ENCODE measurements at regions not wholly inside any gene's neighbourhood (a gene's known extent, or its start where the extent isn't known, plus 50 kb on each side); places are given as distances from the start of the nearest gene placed in this dataset.

DNA sequence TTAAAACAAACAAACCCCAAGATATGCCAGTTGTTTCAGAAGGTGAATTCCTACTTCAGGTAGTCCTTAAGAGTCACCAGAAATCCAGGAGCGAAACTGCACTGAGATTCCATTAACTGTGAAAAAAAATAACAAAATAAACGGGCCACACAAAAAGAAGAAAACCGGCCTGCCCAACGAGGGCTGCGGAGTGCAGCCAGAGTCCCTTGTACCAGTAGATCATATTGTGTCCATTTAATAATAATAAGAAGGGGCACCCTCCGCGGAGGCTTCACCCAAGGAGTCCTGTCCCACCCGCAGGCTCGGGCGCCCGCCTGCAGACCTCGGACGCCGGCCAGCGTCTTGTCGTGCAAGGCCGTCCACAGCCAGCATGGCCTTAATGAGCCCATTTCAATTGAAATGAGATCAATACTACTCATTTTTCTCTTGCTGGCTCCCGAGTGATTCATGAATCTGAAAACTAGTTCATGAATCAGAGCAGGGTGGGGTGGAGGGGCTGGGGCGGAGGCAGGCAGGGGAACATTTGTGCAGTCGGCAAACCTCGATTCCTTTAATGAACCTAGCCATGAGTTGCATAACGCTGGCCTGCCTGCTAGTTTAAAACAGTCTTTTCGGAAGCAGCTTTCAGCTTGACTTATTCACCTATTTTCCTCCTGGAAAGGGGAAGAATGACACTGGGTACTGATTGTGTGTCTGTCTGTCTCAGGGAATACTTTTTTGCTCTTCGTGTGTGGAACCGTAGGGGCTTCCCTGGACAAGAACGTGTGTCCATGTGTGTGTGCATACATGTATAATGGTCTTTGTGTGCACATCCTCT lies 113.1 kb upstream of the IRF2BP2 start (continued):
- TF ChIP-seq, protein P1, sequence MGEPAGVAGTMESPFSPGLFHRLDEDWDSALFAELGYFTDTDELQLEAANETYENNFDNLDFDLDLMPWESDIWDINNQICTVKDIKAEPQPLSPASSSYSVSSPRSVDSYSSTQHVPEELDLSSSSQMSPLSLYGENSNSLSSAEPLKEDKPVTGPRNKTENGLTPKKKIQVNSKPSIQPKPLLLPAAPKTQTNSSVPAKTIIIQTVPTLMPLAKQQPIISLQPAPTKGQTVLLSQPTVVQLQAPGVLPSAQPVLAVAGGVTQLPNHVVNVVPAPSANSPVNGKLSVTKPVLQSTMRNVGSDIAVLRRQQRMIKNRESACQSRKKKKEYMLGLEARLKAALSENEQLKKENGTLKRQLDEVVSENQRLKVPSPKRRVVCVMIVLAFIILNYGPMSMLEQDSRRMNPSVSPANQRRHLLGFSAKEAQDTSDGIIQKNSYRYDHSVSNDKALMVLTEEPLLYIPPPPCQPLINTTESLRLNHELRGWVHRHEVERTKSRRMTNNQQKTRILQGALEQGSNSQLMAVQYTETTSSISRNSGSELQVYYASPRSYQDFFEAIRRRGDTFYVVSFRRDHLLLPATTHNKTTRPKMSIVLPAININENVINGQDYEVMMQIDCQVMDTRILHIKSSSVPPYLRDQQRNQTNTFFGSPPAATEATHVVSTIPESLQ (CRISPR knock-in tag; conservative IDR thresholded peaks at IDR 0.05), result no peak
- TF ChIP-seq SMARCE1 (IDR thresholded peaks at IDR 0.05; ENCODE audit: borderline replicate concordance), result no peak
- TF ChIP-seq, protein P2, sequence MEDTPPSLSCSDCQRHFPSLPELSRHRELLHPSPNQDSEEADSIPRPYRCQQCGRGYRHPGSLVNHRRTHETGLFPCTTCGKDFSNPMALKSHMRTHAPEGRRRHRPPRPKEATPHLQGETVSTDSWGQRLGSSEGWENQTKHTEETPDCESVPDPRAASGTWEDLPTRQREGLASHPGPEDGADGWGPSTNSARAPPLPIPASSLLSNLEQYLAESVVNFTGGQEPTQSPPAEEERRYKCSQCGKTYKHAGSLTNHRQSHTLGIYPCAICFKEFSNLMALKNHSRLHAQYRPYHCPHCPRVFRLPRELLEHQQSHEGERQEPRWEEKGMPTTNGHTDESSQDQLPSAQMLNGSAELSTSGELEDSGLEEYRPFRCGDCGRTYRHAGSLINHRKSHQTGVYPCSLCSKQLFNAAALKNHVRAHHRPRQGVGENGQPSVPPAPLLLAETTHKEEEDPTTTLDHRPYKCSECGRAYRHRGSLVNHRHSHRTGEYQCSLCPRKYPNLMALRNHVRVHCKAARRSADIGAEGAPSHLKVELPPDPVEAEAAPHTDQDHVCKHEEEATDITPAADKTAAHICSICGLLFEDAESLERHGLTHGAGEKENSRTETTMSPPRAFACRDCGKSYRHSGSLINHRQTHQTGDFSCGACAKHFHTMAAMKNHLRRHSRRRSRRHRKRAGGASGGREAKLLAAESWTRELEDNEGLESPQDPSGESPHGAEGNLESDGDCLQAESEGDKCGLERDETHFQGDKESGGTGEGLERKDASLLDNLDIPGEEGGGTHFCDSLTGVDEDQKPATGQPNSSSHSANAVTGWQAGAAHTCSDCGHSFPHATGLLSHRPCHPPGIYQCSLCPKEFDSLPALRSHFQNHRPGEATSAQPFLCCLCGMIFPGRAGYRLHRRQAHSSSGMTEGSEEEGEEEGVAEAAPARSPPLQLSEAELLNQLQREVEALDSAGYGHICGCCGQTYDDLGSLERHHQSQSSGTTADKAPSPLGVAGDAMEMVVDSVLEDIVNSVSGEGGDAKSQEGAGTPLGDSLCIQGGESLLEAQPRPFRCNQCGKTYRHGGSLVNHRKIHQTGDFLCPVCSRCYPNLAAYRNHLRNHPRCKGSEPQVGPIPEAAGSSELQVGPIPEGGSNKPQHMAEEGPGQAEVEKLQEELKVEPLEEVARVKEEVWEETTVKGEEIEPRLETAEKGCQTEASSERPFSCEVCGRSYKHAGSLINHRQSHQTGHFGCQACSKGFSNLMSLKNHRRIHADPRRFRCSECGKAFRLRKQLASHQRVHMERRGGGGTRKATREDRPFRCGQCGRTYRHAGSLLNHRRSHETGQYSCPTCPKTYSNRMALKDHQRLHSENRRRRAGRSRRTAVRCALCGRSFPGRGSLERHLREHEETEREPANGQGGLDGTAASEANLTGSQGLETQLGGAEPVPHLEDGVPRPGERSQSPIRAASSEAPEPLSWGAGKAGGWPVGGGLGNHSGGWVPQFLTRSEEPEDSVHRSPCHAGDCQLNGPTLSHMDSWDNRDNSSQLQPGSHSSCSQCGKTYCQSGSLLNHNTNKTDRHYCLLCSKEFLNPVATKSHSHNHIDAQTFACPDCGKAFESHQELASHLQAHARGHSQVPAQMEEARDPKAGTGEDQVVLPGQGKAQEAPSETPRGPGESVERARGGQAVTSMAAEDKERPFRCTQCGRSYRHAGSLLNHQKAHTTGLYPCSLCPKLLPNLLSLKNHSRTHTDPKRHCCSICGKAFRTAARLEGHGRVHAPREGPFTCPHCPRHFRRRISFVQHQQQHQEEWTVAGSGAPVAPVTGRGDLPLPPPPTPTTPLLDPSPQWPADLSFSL (CRISPR knock-in tag; IDR thresholded peaks at IDR 0.05), result peak; percentile 92; the same call in 1 of the 2 replicates
- peak; percentile 88 for TF ChIP-seq RBFOX2 (IDR thresholded peaks at IDR 0.05; ENCODE audit: low read depth, low read length)
- 0 out of 2 replicates have a peak, but pooled peaks have one; percentile 18 for TF ChIP-seq CCDC6 (CRISPR knock-in tag; IDR thresholded peaks at IDR 0.05)
- TF ChIP-seq KDM5A (IDR thresholded peaks at IDR 0.05; ENCODE audit: borderline replicate concordance, low read length), result 0 out of 2 replicates have a peak, but pooled peaks have one; percentile 26
- no peak for TF ChIP-seq ZNF644 (CRISPR knock-in tag; IDR thresholded peaks at IDR 0.05; ENCODE audit: low read depth)
- peak; percentile 13 for TF ChIP-seq TEAD3 (CRISPR knock-in tag; optimal IDR thresholded peaks at IDR 0.05; ENCODE audit: borderline replicate concordance)
- peak; percentile 55 for TF ChIP-seq HNRNPLL (IDR thresholded peaks at IDR 0.05; ENCODE audit: low read depth, low read length, poor library complexity, severe bottlenecking)
- peak; percentile 32; the same call in 1 of the 2 replicates for TF ChIP-seq RXRB (CRISPR knock-in tag; IDR thresholded peaks at IDR 0.05; ENCODE audit: borderline replicate concordance)
- TF ChIP-seq, protein P3, sequence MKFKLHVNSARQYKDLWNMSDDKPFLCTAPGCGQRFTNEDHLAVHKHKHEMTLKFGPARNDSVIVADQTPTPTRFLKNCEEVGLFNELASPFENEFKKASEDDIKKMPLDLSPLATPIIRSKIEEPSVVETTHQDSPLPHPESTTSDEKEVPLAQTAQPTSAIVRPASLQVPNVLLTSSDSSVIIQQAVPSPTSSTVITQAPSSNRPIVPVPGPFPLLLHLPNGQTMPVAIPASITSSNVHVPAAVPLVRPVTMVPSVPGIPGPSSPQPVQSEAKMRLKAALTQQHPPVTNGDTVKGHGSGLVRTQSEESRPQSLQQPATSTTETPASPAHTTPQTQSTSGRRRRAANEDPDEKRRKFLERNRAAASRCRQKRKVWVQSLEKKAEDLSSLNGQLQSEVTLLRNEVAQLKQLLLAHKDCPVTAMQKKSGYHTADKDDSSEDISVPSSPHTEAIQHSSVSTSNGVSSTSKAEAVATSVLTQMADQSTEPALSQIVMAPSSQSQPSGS (CRISPR knock-in tag; IDR thresholded peaks at IDR 0.05), result 0 out of 2 replicates have a peak, but pooled peaks have one; percentile 16
- no peak for TF ChIP-seq ZNF432 (CRISPR knock-in tag; IDR thresholded peaks at IDR 0.05; ENCODE audit: borderline replicate concordance)
- peak in 1 of 2 experiments; percentile 4; a peak in 1 of 4 replicates for TF ChIP-seq EP300 (IDR thresholded peaks at IDR 0.05; ENCODE audit: low read depth in 2 of 2, low read length in 2 of 2)
- TF ChIP-seq EP300 (CRISPR knock-in tag; IDR thresholded peaks at IDR 0.05; ENCODE audit: borderline replicate concordance), result peak; percentile 53; the same call in 1 of the 2 replicates
- no peak for TF ChIP-seq TGIF2 (CRISPR knock-in tag; IDR thresholded peaks at IDR 0.05)
- no peak for TF ChIP-seq RBAK (CRISPR knock-in tag; IDR thresholded peaks at IDR 0.05)
- no peak for TF ChIP-seq RARG (CRISPR knock-in tag; IDR thresholded peaks at IDR 0.05; ENCODE audit: low read depth)
- TF ChIP-seq MIXL1 (CRISPR knock-in tag; IDR thresholded peaks at IDR 0.05), result peak; percentile 51; the same call in 1 of the 2 replicates
- no peak for TF ChIP-seq ZNF367 (CRISPR knock-in tag; IDR thresholded peaks at IDR 0.05; ENCODE audit: borderline replicate concordance)
- peak; percentile 44; the same call in 1 of the 2 replicates for TF ChIP-seq SALL1 (CRISPR knock-in tag; IDR thresholded peaks at IDR 0.05)
- no peak for TF ChIP-seq SMAD9 (CRISPR knock-in tag; IDR thresholded peaks at IDR 0.05)
